ENCODE measurements at regions not wholly inside any gene's neighbourhood (a gene's known extent, or its start where the extent isn't known, plus 50 kb on each side); places are given as distances from the start of the nearest gene placed in this dataset.
"Not testable (repeated sequence)": the region's sequence is repeated elsewhere in the genome, so short reads cannot be mapped to it uniquely, and the experiment has no call there.

GRCh38 chr12:60577607-60578006 is 981.8 kb downstream of the SLC16A7 start:
- no peak for DNase-seq

GRCh38 chr12:60587664-60588063 is 991.8 kb downstream of the SLC16A7 start:
- DNase-seq, result not testable (repeated sequence)

- DNase-seq, result no peak
These were observed 998.3 kb downstream of the SLC16A7 start for GRCh38 chr12:60594035-60594711.

GRCh38 chr12:60602601-60603000 is 1006.8 kb downstream of the SLC16A7 start:
- no peak for DNase-seq

GRCh38 chr12:60603475-60603874 is 1007.6 kb downstream of the SLC16A7 start:
- not testable (repeated sequence) for DNase-seq

- no peak for DNase-seq
These were observed 1020.6 kb downstream of the SLC16A7 start for GRCh38 chr12:60616400-60616799.

- no peak for DNase-seq
These were observed 1035.0 kb downstream of the SLC16A7 start for GRCh38 chr12:60630796-60631195.

GRCh38 chr12:60644076-60644475 is 1048.2 kb downstream of the SLC16A7 start:
- no peak for DNase-seq

- DNase-seq, result no peak
These were observed 1071.1 kb downstream of the SLC16A7 start for GRCh38 chr12:60666895-60667294.

GRCh38 chr12:60672949-60673348 is 1077.1 kb downstream of the SLC16A7 start:
- no peak for DNase-seq

- no peak for DNase-seq
These were observed 1089.3 kb downstream of the SLC16A7 start for GRCh38 chr12:60684988-60685655.

- no peak for DNase-seq
These were observed 1093.3 kb downstream of the SLC16A7 start for GRCh38 chr12:60689137-60689536.

- DNase-seq, result no peak
These were observed 1097.3 kb downstream of the SLC16A7 start for GRCh38 chr12:60693019-60693626.

- DNase-seq, result no peak
These were observed 1108.5 kb downstream of the SLC16A7 start for GRCh38 chr12:60704171-60704914.

- DNase-seq, result no peak
These were observed 1114.4 kb downstream of the SLC16A7 start for GRCh38 chr12:60710246-60710645.

- DNase-seq, result no peak
These were observed 1118.5 kb downstream of the SLC16A7 start for GRCh38 chr12:60714141-60714900.

- no peak for DNase-seq
These were observed 1128.6 kb downstream of the SLC16A7 start for GRCh38 chr12:60724475-60724874.

- DNase-seq, result no peak
These were observed 1129.2 kb downstream of the SLC16A7 start for GRCh38 chr12:60724984-60725383.

GRCh38 chr12:60752589-60752988 is 1156.8 kb downstream of the SLC16A7 start:
- no peak for DNase-seq

GRCh38 chr12:60758224-60758623 is 1162.4 kb downstream of the SLC16A7 start:
- no peak for DNase-seq

GRCh38 chr12:60760965-60761364 is 1165.1 kb downstream of the SLC16A7 start:
- DNase-seq, result no peak

GRCh38 chr12:60801166-60801565 is 1205.3 kb downstream of the SLC16A7 start:
- not testable (repeated sequence) for DNase-seq

GRCh38 chr12:60803147-60803546 is 1207.3 kb downstream of the SLC16A7 start:
- no peak for DNase-seq

Data from NCI-H1417 treated with DMSO at 0.1 percent for 48 hours (cell line).